Renal pelvis (tissue), 1 donor: ENCODE measurements at regions not wholly inside any gene's neighbourhood (a gene's known extent, or its start where the extent isn't known, plus 50 kb on each side); places are given as distances from the start of the nearest gene placed in this dataset.

Source experiments
- DNase-seq: peaks from one replicate; pipeline ENCODE4 v3.0.0-alpha.2; 2013

- DNase-seq = no peak
These were observed 647.0 kb downstream of the BRD1 start for GRCh38 chr22:49180683-49181024.

GRCh38 chr22:49179886-49180682 is 647.6 kb downstream of the BRD1 start:
- no peak for DNase-seq

- no peak for DNase-seq
These were observed 648.5 kb downstream of the BRD1 start for GRCh38 chr22:49179175-49179574.

GRCh38 chr22:49178246-49179005 is 649.2 kb downstream of the BRD1 start:
- DNase-seq = no peak

GRCh38 chr22:49177666-49178065 is 650.0 kb downstream of the BRD1 start:
- no peak for DNase-seq

GRCh38 chr22:49176956-49177355 is 650.7 kb downstream of the BRD1 start:
- DNase-seq = no peak

GRCh38 chr22:49170053-49170452 is 657.6 kb downstream of the BRD1 start:
- no peak for DNase-seq

- no peak for DNase-seq
These were observed 658.5 kb downstream of the BRD1 start for GRCh38 chr22:49169074-49169744.

- no peak for DNase-seq
These were observed 659.4 kb downstream of the BRD1 start for GRCh38 chr22:49168219-49168813.

GRCh38 chr22:49166746-49167145 is 660.9 kb downstream of the BRD1 start:
- no peak for DNase-seq

GRCh38 chr22:49166211-49166610 is 661.5 kb downstream of the BRD1 start:
- DNase-seq = no peak

GRCh38 chr22:49164773-49165320 is 662.8 kb downstream of the BRD1 start:
- no peak for DNase-seq

GRCh38 chr22:49163960-49164690 is 663.5 kb downstream of the BRD1 start:
- DNase-seq = no peak

- DNase-seq = no peak
These were observed 664.3 kb downstream of the BRD1 start for GRCh38 chr22:49163258-49163959.

GRCh38 chr22:49162841-49163240 is 664.8 kb downstream of the BRD1 start:
- DNase-seq = no peak

GRCh38 chr22:49161002-49161850 is 666.4 kb downstream of the BRD1 start:
- no peak for DNase-seq

GRCh38 chr22:49160261-49161001 is 667.2 kb downstream of the BRD1 start:
- no peak for DNase-seq

- no peak for DNase-seq
These were observed 668.0 kb downstream of the BRD1 start for GRCh38 chr22:49159711-49160110.
